WTC11 (cell line): ENCODE measurements at regions not wholly inside any gene's neighbourhood (a gene's known extent, or its start where the extent isn't known, plus 50 kb on each side); places are given as distances from the start of the nearest gene placed in this dataset.

ENCODE experiments used
- ATAC-seq: fragments of 200-7000 bp; cut with Tn5 transposase; 2 replicates; pipeline ENCODE4 v1.10.0; 2021; ENCODE audit warnings: mild to moderate bottlenecking, moderate library complexity
- CTCF ChIA-PET: fragments of 300-600 bp; sonication (Branson Sonifier 250); formaldehyde crosslinking; loops from one replicate; lab custom pipeline; 2021; ENCODE audit warnings: antibody characterized with exemption; lab: Charles Lee
- POLR2A ChIA-PET: fragments of 350-600 bp; sonication (Branson Sonifier 250); formaldehyde crosslinking; loops from one replicate; lab custom pipeline; 2021; ENCODE audit warnings: antibody characterized with exemption; lab: Charles Lee
- DNase-seq: peaks from one replicate; pipeline ENCODE4 v3.0.0; 2021; ENCODE audit warnings: low spot score
- H3K27ac Mint-ChIP-seq: 2 replicates; pipeline ENCODE4 v1.8.0; 2021; ENCODE audit warnings: mixed read lengths
- H3K27me3 Mint-ChIP-seq: 2 replicates; pipeline ENCODE4 v1.8.0; 2021; ENCODE audit warnings: low read depth, mild to moderate bottlenecking, moderate library complexity, mixed read lengths
- H3K36me3 Mint-ChIP-seq: 2 replicates; pipeline ENCODE4 v1.8.0; 2021; ENCODE audit warnings: mixed read lengths
- H3K4me1 Mint-ChIP-seq: 2 replicates; pipeline ENCODE4 v1.8.0; 2022; ENCODE audit warnings: mixed read lengths
- H3K4me3 Mint-ChIP-seq: 2 replicates; pipeline ENCODE4 v1.8.0; 2021; ENCODE audit warnings: mild to moderate bottlenecking, moderate library complexity, mixed read lengths
- H3K9me3 Mint-ChIP-seq: 2 replicates; pipeline ENCODE4 v1.8.0; 2021; ENCODE audit warnings: mixed read lengths
- FOXJ3 ChIP-seq: sonication (generic); formaldehyde crosslinking; IDR thresholded peaks from 2 replicates; pipeline ENCODE4 v1.9.0; 2021; ENCODE audit warnings: missing genetic modification reagents, mild to moderate bottlenecking, borderline replicate concordance
- GRHL2 ChIP-seq: fragments of 250-450 bp; sonication (Bioruptor Pico); IDR thresholded peaks from 2 replicates; pipeline ENCODE4 v1.8.0; 2022; ENCODE audit warnings: mild to moderate bottlenecking, moderate library complexity; ENCODE audit not compliant: insufficient replicate concordance, severe bottlenecking
- MYBL2 ChIP-seq: sonication (generic); formaldehyde crosslinking; IDR thresholded peaks from 2 replicates; pipeline ENCODE4 v1.8.1; 2023; ENCODE audit warnings: mild to moderate bottlenecking, moderate library complexity, missing genetic modification reagents
- TEAD4 ChIP-seq: sonication (generic); formaldehyde crosslinking; IDR thresholded peaks from 2 replicates; pipeline ENCODE4 v1.8.0; 2022; ENCODE audit warnings: mild to moderate bottlenecking, missing genetic modification reagents
- ZBTB21 ChIP-seq: sonication (generic); formaldehyde crosslinking; IDR thresholded peaks from 2 replicates; pipeline ENCODE4 v1.8.1; 2023; ENCODE audit warnings: mild to moderate bottlenecking, missing genetic modification reagents, borderline replicate concordance
- ZNF219 ChIP-seq: sonication (generic); formaldehyde crosslinking; IDR thresholded peaks from 2 replicates; pipeline ENCODE4 v1.8.0; 2023; ENCODE audit warnings: missing genetic modification reagents, mild to moderate bottlenecking, borderline replicate concordance
- ZNF423 ChIP-seq: fragments of 250-450 bp; sonication (Bioruptor Pico); IDR thresholded peaks from 2 replicates; pipeline ENCODE4 v2.1.2; 2022; ENCODE audit warnings: mild to moderate bottlenecking, moderate library complexity
- TF ChIP-seq, protein P1 (sequence below): sonication (generic); formaldehyde crosslinking; IDR thresholded peaks from 2 replicates; pipeline ENCODE4 v1.8.0; 2022; ENCODE audit warnings: mild to moderate bottlenecking, missing genetic modification reagents
- TF ChIP-seq, protein P2 (sequence below): sonication (generic); formaldehyde crosslinking; IDR thresholded peaks from 2 replicates; pipeline ENCODE4 v1.8.1; 2023; ENCODE audit warnings: mild to moderate bottlenecking, moderate library complexity, missing genetic modification reagents
- TF ChIP-seq, protein P3 (sequence below): fragments of 250-450 bp; sonication (Bioruptor Pico); IDR thresholded peaks from 2 replicates; pipeline ENCODE4 v2.1.2; 2022; ENCODE audit warnings: mild to moderate bottlenecking, moderate library complexity
- TF ChIP-seq, protein P4 (sequence below): sonication (generic); formaldehyde crosslinking; IDR thresholded peaks from 2 replicates; pipeline ENCODE4 v1.8.1; 2022; ENCODE audit warnings: mild to moderate bottlenecking, missing genetic modification reagents, moderate library complexity, borderline replicate concordance
- TF ChIP-seq, protein P5 (sequence below): sonication (generic); formaldehyde crosslinking; IDR thresholded peaks from 2 replicates; pipeline ENCODE4 v1.8.0; 2022; ENCODE audit warnings: mild to moderate bottlenecking, missing genetic modification reagents
- TF ChIP-seq, protein P6 (sequence below): fragments of 250-450 bp; sonication (Bioruptor Pico); IDR thresholded peaks from 2 replicates; pipeline ENCODE4 v1.8.0; 2021; ENCODE audit warnings: mild to moderate bottlenecking
- TF ChIP-seq, protein P7 (sequence below): fragments of 250-450 bp; sonication (Bioruptor Pico); IDR thresholded peaks from 2 replicates; pipeline ENCODE4 v1.9.0; 2021; ENCODE audit warnings: moderate library complexity, mild to moderate bottlenecking, inconsistent platforms, borderline replicate concordance

DNA sequence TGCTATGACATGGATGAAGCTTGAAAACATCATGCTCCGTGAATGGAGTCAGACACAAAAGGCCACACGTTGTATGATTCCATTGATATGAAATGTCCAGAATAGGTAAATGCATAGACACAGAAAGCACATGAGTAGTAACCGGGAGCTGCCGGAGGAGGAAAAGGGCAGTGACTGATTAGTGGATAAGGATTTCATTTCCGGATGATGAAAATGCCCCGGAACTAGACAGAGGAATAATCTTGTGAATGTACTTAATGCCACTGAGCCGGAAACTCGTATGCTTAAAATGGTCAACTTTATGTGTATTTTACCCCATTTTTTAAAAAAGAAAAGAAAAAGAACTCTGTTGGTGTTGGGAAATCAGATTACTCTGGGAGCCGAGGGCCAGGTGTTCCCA, 112.7 kb upstream of the FAM9B start:
- H3K27ac Mint-ChIP-seq = peak overlapping the region; percentile 63; the same call in 1 of the 2 replicates
- 0 out of 2 replicates have a peak, but pooled peaks cover 6% of the 10 kb centered on the region for H3K27me3 Mint-ChIP-seq
- DNase-seq = no peak
- no peak overlapping the region for H3K4me3 Mint-ChIP-seq
- POLR2A ChIA-PET = no interaction called here
- peaks cover 9% of the 10 kb centered on the region for H3K9me3 Mint-ChIP-seq
- CTCF ChIA-PET = interaction anchor here (0.6 to 0.7 kb wide), 2 partner anchors 50 to 171 kb away, joined by 3 to 4 read pairs; no protein-coding TSS in a partner anchor
- TF ChIP-seq, protein P1, sequence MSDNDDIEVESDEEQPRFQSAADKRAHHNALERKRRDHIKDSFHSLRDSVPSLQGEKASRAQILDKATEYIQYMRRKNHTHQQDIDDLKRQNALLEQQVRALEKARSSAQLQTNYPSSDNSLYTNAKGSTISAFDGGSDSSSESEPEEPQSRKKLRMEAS (CRISPR knock-in tag) = no peak
- no peak for TF ChIP-seq FOXJ3 (CRISPR knock-in tag)
- TF ChIP-seq, protein P2, sequence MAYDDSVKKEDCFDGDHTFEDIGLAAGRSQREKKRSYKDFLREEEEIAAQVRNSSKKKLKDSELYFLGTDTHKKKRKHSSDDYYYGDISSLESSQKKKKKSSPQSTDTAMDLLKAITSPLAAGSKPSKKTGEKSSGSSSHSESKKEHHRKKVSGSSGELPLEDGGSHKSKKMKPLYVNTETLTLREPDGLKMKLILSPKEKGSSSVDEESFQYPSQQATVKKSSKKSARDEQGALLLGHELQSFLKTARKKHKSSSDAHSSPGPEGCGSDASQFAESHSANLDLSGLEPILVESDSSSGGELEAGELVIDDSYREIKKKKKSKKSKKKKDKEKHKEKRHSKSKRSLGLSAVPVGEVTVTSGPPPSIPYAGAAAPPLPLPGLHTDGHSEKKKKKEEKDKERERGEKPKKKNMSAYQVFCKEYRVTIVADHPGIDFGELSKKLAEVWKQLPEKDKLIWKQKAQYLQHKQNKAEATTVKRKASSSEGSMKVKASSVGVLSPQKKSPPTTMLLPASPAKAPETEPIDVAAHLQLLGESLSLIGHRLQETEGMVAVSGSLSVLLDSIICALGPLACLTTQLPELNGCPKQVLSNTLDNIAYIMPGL (CRISPR knock-in tag) = no peak
- no peak for TF ChIP-seq ZNF219 (CRISPR knock-in tag)
- no peak for TF ChIP-seq MYBL2 (CRISPR knock-in tag)
- TF ChIP-seq, protein P3, sequence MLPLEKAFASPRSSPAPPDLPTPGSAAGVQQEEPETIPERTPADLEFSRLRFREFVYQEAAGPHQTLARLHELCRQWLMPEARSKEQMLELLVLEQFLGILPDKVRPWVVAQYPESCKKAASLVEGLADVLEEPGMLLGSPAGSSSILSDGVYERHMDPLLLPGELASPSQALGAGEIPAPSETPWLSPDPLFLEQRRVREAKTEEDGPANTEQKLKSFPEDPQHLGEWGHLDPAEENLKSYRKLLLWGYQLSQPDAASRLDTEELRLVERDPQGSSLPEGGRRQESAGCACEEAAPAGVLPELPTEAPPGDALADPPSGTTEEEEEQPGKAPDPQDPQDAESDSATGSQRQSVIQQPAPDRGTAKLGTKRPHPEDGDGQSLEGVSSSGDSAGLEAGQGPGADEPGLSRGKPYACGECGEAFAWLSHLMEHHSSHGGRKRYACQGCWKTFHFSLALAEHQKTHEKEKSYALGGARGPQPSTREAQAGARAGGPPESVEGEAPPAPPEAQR (CRISPR knock-in tag) = no peak
- TF ChIP-seq GRHL2 = no peak
- no peak for TF ChIP-seq ZBTB21 (CRISPR knock-in tag)
- H3K4me1 Mint-ChIP-seq = peaks cover 57% of the 10 kb centered on the region
- peaks cover 15% of the 10 kb centered on the region for H3K36me3 Mint-ChIP-seq
- no peak for ATAC-seq

DNA sequence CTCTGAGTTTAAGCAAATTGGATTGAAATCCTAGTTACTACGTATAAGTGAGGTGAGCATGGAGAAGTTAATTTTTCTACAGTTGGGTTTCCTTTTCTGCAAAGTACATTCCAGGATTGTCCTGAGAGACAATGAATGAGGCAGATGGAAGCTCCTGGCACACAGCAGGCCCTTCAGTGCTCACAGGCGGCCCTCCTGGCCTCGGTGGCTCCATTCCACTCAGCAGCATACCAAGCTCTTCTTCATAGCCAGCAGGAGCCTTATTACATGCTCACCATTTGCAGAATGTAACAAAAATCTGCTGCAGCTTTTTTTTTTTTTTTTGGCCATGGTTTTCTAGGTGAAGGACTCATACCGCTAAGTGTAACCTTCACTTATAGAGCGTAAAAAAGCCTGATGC, 113.2 kb upstream of the FAM9B start:
- Mint-ChIP-seq H3K4me1 (peaks cover 57% of the 10 kb centered on the region), H3K4me3 (no peak overlapping the region), H3K27ac (peak overlapping the region; percentile 63; the same call in 1 of the 2 replicates), H3K36me3 (peaks cover 19% of the 10 kb centered on the region), H3K9me3 (peaks cover 14% of the 10 kb centered on the region), H3K27me3 (0 out of 2 replicates have a peak, but pooled peaks cover 6% of the 10 kb centered on the region)
- ChIA-PET CTCF (interaction anchor here (0.6 to 1.4 kb wide), 4 partner anchors 34 to 170 kb away, joined by 3 to 4 read pairs (median 3); no protein-coding TSS in a partner anchor), POLR2A (no interaction called here)
- TF ChIP-seq, protein P4, sequence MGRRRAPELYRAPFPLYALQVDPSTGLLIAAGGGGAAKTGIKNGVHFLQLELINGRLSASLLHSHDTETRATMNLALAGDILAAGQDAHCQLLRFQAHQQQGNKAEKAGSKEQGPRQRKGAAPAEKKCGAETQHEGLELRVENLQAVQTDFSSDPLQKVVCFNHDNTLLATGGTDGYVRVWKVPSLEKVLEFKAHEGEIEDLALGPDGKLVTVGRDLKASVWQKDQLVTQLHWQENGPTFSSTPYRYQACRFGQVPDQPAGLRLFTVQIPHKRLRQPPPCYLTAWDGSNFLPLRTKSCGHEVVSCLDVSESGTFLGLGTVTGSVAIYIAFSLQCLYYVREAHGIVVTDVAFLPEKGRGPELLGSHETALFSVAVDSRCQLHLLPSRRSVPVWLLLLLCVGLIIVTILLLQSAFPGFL (CRISPR knock-in tag) = no peak
- TF ChIP-seq ZNF423 (CRISPR knock-in tag) (no peak), TEAD4 (CRISPR knock-in tag) (no peak), ZBTB21 (CRISPR knock-in tag) (no peak)
- TF ChIP-seq, protein P5, sequence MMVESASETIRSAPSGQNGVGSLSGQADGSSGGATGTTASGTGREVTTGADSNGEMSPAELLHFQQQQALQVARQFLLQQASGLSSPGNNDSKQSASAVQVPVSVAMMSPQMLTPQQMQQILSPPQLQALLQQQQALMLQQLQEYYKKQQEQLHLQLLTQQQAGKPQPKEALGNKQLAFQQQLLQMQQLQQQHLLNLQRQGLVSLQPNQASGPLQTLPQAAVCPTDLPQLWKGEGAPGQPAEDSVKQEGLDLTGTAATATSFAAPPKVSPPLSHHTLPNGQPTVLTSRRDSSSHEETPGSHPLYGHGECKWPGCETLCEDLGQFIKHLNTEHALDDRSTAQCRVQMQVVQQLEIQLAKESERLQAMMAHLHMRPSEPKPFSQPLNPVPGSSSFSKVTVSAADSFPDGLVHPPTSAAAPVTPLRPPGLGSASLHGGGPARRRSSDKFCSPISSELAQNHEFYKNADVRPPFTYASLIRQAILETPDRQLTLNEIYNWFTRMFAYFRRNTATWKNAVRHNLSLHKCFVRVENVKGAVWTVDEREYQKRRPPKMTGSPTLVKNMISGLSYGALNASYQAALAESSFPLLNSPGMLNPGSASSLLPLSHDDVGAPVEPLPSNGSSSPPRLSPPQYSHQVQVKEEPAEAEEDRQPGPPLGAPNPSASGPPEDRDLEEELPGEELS (CRISPR knock-in tag) = no peak
- TF ChIP-seq, protein P6, sequence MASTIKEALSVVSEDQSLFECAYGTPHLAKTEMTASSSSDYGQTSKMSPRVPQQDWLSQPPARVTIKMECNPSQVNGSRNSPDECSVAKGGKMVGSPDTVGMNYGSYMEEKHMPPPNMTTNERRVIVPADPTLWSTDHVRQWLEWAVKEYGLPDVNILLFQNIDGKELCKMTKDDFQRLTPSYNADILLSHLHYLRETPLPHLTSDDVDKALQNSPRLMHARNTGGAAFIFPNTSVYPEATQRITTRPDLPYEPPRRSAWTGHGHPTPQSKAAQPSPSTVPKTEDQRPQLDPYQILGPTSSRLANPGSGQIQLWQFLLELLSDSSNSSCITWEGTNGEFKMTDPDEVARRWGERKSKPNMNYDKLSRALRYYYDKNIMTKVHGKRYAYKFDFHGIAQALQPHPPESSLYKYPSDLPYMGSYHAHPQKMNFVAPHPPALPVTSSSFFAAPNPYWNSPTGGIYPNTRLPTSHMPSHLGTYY (CRISPR knock-in tag) = no peak
- TF ChIP-seq, protein P7, sequence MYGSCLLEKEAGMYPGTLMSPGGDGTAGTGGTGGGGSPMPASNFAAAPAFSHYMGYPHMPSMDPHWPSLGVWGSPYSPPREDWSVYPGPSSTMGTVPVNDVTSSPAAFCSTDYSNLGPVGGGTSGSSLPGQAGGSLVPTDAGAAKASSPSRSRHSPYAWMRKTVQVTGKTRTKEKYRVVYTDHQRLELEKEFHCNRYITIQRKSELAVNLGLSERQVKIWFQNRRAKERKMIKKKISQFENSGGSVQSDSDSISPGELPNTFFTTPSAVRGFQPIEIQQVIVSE (CRISPR knock-in tag) = no peak
- DNase-seq (no peak), ATAC-seq (no peak)
